AG20443 (cell line): ENCODE measurements at regions not wholly inside any gene's neighbourhood (a gene's known extent, or its start where the extent isn't known, plus 50 kb on each side); places are given as distances from the start of the nearest gene placed in this dataset.

Source experiments
- DNase-seq: peaks from one replicate; pipeline ENCODE4 v3.0.0; 2012; ENCODE audit warnings: low spot score, mixed read lengths

- DNase-seq = no peak
Measured at GRCh38 chr5:10173716-10174115, 76.0 kb downstream of the ATPSCKMT start.

- DNase-seq = no peak
Measured at GRCh38 chr5:10172247-10172646, 77.4 kb downstream of the ATPSCKMT start.

DNA sequence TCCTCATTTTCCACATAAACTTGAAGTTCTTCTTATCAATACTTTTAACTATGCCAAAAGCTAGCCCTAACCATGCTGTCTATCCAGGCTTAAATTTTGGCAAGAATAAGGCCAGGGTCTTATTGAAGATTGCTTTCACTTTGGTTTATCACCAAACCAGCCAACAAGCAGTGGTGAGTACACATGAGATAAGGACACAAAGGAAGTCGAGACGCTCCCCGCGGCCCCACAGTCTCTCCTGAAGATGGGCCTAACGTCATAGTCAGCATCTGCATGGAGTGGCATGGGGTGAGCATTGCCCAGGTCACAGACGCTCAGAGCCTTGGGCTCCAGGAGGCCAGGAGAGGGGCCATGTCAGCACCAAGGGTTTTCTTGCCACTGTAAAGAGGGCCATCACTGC, 80.3 kb downstream of the ATPSCKMT start:
- DNase-seq = no peak

GRCh38 chr5:10168254-10168653, 81.4 kb downstream of the ATPSCKMT start:
- DNase-seq = no peak

GRCh38 chr5:10167806-10168205, 81.9 kb downstream of the ATPSCKMT start:
- no peak for DNase-seq

DNA sequence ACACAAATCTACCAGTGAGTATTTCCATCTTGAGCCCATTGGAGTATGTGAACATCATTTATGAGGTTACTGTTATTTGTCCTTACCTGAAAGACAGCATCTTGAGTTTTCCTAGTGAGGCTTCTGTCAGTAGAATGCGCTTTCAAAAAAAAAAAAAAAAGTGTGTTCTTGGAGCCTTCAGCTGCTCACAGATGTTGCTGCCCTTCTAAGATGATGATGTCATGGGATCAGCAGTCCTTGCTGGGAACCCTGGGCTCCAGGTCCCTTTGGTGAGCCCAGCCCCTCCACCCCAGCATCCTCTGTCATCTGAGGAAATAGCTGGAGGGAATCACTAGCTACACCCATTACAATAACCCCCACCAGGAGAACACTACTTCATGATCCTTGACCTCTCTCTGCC, 83.3 kb downstream of the ATPSCKMT start:
- DNase-seq = no peak

GRCh38 chr5:10162468-10162867, 87.2 kb downstream of the ATPSCKMT start:
- no peak for DNase-seq

DNA sequence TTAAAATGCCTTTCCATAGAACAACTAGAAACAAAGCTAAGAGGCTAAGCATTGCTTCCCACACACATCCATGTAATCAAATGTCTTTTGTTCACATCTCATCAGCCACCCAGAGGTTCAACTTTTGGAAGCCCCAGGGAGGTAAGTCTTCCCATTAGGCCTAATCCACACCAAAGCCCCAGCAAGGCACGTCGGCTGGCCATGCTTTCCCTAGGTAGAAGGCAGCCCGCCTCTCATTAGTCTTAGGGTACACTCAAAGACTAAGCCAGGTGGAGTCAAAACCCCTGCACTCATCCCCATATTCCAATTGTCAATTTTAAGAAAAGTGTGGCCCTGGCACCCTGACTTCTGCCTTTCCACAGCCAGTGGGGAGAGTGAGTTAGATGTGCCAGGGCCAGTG, 87.9 kb downstream of the ATPSCKMT start:
- no peak for DNase-seq

DNA sequence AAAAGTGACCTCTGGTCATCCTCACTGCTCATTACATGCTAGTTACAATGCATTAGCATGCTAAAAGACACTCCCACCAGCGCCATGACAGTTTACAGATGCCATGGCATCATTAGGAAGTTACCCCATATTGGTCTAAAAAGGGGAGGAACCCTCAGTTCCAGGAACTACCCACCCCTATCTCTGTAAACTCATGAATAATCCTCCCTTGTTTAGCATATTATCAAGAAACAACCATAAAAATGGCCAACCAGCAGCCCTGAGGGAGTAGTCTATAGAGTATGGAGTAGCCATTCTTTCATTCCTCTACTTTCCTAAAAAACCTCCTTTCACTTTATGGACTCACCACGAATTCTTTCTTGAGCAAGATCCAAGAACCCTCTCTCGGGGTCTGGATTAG, 89.4 kb downstream of the ATPSCKMT start:
- no peak for DNase-seq

- no peak for DNase-seq
Measured at GRCh38 chr5:10158886-10159285, 90.8 kb downstream of the ATPSCKMT start.

DNA sequence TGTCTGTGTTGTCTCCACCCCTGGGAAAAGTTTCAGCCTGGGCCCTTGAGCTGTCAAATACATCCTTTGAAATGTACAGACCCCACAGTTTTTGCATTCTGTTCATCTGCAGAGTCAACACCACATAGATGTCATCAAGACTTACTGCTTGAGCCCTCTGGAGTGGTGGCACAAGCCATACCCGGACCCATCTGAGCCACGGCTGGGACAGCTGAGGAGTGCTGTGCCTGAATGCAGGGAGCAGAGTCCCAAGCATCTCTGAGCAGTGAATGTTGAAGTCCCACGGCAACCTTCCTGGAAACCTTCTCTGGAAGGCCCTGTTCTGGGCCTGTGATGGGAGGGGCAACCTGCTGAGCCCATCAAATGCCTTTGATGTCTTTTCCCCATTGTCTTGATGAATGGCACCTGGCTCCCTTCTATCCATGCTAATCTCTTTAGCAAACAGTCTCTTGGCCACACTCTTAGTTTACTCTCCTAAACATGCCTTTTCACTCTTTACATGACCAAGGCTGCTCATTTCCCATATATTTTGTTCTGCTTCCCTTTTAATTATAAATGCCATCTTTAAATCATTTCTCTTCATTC, 92.5 kb downstream of the ATPSCKMT start:
- no peak for DNase-seq

DNA sequence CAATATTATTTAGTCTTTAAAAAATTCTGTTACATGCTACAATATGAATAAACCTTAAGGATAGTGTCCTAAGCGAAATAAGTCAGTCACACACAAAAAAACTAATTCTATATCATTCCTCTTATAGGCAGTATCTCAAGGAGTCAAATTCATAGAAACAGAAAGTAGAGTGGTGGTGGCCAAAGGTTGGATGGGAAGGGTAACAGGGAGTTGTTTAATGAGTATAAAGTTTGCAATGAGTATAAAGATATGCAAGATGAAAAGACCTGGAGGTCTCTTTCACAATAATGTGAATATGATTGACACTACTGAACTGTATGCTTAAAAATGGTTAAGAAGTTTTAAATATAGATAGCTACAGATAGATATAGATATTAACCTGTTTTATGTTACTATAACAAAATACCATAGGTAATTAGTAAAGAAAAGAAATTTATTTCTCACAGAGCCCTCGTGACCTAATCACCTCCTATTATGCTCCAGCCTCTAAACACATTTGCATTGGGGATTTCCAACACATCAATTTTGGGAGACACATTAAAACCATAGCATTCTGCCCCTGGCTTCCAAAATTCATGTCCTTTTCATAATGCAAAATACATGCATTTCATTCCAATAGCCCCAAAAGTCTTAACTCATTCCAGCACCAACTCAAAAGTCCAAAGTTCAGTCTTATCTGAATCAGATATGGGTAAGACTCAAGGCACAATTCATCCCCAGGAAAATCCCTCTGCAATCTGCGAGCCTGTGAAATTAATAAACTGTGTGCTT, 93.6 kb downstream of the ATPSCKMT start:
- DNase-seq = no peak

GRCh38 chr5:10153808-10154537, 95.7 kb downstream of the ATPSCKMT start:
- no peak for DNase-seq

DNA sequence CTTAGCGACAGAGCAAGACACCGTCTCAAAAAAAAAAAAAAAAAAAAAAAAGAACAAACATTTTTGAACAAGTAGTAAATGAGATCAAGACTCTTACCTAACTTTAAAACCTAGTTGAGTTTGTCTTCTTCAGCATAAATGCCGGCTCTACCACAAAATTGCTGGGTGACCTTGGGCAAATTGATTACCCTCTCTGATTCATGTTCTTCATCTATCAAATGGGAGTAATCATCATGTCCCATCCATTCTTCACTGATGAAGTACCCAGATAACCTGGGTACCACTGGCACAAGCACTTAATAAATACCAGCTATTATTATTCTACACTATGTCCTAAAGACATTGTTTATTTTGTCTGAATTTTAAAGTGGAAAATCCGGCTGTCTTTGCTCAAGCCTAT, 96.3 kb downstream of the ATPSCKMT start:
- no peak for DNase-seq

GRCh38 chr5:10151656-10152055, 98.0 kb downstream of the ATPSCKMT start:
- no peak for DNase-seq

- no peak for DNase-seq
Measured at GRCh38 chr5:10149911-10150310, 99.8 kb downstream of the ATPSCKMT start.

- peak; percentile 60 for DNase-seq
Measured at GRCh38 chr5:10145923-10146401, 103.7 kb downstream of the ATPSCKMT start.

DNA sequence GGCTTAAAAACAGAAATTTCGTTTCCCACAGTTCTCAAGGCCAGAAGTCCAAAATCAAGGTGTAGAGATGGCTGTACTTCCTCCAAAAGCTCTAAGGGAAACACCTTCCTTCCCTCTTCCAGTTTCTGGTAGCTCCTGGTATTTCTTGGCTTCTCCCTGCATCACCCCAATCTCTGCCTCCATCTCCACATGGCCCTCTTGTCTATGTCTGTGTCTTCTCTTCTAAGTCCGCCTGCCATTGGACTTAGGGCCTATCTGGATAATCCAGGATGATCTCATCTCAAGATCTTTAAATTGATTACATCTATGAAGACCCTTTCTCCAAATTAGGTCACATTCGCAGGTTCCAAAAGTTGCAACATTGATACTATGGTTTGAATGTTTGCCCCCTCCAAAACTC, 105.6 kb downstream of the ATPSCKMT start:
- no peak for DNase-seq

DNA sequence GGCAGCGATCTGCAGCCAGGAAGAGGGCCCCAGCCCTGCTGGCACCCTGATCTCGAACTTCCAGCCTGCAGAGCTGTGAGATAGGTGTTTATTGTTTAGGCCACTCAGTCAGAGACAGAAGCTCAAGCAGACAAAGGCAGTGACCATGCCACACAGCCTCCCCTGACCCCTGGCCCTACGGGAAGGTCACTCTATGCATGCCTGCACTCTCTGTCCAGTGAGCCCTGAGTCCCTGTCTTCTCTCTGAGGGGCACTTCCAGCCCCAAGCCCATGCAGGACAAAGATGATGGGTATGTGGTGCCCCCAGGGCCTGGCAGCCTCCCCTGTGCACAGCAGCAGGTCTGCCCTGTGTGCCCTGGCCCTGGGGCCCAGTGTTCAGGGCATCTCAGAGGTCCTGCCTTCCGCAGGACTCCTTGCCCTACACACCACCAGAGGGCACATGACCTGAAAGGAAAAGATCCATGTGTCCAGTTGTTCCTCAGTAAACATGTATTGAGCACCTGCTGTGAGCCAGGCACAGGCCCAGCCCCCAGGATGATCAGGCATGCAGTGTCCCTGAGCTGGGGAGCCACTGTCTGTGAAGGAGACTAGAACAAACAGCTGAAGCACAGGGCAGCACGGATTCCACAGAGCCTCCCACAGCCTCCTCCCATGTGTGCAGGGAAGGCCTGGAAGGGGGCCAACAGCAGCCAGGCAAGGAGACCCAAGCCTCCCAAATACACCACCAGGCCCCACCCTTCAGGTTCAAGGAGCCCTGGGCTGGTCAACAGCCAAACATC, 109.3 kb downstream of the ATPSCKMT start:
- peak; percentile 63 for DNase-seq

- peak; percentile 8 for DNase-seq
Measured at GRCh38 chr5:10138395-10139057, 111.2 kb downstream of the ATPSCKMT start.

GRCh38 chr5:10133830-10134229, 115.9 kb downstream of the ATPSCKMT start:
- DNase-seq = peak; percentile 48

GRCh38 chr5:10130881-10131280, 118.8 kb downstream of the ATPSCKMT start:
- no peak for DNase-seq
